Stimulated activated CD8-positive, alpha-beta memory T cell treated with anti-CD3 and anti-CD28 coated beads, Interleukin-15, amount 100 ng/mL, for 1 hour (primary cell): ENCODE measurements at regions not wholly inside any gene's neighbourhood (a gene's known extent, or its start where the extent isn't known, plus 50 kb on each side); places are given as distances from the start of the nearest gene placed in this dataset.

Source experiments
- DNase-seq: peaks from one replicate; pipeline ENCODE4 v3.0.0-alpha.2; 2020; ENCODE audit warnings: low read depth

GRCh38 chr13:22061371-22061805 is 390.5 kb downstream of the FGF9 start:
- no peak for DNase-seq

- no peak for DNase-seq
Observed at GRCh38 chr13:22061806-22062391, 391.0 kb downstream of the FGF9 start.

- no peak for DNase-seq
Observed at GRCh38 chr13:22062478-22063205, 391.8 kb downstream of the FGF9 start.

GRCh38 chr13:22063416-22064124 is 392.7 kb downstream of the FGF9 start:
- DNase-seq: no peak

GRCh38 chr13:22064854-22065620 is 394.2 kb downstream of the FGF9 start:
- DNase-seq: no peak

GRCh38 chr13:22073718-22074117 is 402.8 kb downstream of the FGF9 start:
- DNase-seq: no peak

DNA sequence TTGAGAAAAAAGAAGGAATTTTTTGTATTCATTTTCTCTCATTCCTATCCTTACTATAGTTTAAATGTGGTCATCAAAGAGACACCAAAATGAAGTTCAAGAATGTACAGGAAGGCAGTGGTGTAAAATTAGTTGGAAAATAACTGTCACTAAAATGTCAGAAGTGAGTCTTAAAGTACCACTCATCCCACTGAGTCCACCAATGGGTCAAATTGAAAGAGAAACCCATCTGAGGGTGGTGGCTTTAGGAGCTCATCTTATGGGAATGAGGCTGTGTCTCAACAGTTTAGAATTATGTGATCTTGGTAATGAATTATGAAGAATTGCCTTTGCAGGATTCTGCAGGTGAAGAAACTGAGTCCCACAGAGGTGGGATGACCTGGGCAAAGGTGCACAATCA is 403.5 kb downstream of the FGF9 start:
- DNase-seq: no peak

- DNase-seq: no peak
Observed at GRCh38 chr13:22076658-22077057, 405.8 kb downstream of the FGF9 start.

GRCh38 chr13:22077205-22077683 is 406.4 kb downstream of the FGF9 start:
- no peak for DNase-seq

GRCh38 chr13:22077764-22078163 is 406.9 kb downstream of the FGF9 start:
- DNase-seq: no peak

GRCh38 chr13:22079961-22080360 is 409.1 kb downstream of the FGF9 start:
- DNase-seq: no peak

GRCh38 chr13:22080832-22081231 is 410.0 kb downstream of the FGF9 start:
- DNase-seq: no peak

- no peak for DNase-seq
Observed at GRCh38 chr13:22081430-22081829, 410.6 kb downstream of the FGF9 start.

- no peak for DNase-seq
Observed at GRCh38 chr13:22082030-22082429, 411.2 kb downstream of the FGF9 start.

GRCh38 chr13:22082437-22083100 is 411.7 kb downstream of the FGF9 start:
- DNase-seq: no peak

GRCh38 chr13:22085001-22085400 is 414.1 kb downstream of the FGF9 start:
- no peak for DNase-seq

DNA sequence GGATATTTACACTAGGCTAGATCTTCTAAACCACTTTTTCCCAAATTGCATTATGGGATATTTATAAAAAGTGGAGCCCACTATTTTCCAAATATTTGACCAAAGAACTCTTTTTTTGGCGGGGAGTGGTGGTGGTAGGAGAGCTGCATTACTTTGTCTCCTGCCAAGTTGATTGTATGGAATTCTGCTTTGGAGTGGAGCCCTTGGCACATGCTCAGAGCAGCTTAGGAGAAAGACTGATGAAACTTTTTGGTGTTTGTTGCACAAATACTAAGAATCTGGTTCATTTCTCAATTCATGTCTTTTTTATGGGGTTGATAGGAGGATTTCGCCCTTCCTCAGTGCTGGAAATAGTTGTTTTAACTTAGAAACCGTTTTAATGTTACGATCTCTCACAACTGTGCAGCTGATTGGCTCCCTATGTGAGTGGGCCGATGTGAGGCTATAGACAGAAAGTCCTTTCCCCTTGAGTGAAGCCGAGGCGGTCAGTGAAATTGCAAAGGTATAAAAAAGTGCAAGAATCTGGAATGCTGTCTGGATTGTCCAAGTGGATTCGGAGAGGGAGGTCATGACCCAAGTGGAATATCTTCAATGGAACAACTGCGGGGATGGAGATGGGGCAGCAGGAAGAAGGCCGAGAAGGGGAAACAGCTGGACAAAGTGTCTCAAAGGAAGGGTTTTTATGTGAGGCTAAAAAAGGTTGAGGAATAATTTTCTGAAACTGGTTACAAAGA is 415.9 kb downstream of the FGF9 start:
- no peak for DNase-seq

- DNase-seq: no peak
Observed at GRCh38 chr13:22090106-22090505, 419.2 kb downstream of the FGF9 start.

DNA sequence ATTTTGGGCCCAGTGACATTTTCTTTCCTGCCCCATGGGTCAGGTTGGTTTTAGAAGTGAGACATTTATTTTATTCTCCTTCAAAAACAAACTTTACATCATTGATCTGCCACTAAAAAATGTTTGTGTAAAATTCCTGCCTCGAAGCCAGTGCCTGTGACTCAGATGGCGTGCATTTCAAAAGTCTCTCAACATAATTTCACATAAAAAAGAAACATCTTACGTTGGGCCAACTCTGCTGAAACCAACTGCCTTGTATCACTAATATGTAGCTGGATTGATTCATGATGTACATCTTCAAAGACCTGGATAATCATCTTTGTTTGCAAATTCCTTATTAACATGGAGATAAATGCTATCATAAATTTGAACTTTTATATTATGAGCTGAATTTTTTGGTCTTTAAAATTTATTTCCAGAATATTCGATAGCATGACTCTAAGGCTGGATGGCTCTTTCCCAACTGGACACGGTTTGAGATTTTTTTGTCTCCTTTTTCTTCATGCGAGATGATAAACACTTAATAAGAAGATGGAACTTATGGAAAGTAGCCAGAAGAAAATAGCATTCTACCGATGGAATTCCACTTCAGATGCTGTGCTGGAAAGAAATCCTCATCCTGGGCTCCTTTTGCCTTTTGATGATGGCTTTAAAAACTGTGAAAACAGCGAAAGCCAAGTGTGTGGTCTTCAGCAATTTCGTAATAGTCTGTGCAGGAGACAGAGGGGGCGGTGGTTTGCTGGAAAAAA is 420.5 kb downstream of the FGF9 start:
- DNase-seq: no peak

GRCh38 chr13:22091971-22092300 is 421.1 kb downstream of the FGF9 start:
- no peak for DNase-seq
